IMR-90 (cell line): ENCODE measurements at regions not wholly inside any gene's neighbourhood (a gene's known extent, or its start where the extent isn't known, plus 50 kb on each side); places are given as distances from the start of the nearest gene placed in this dataset.

ENCODE experiments used
- ATAC-seq: fragments of 200-7000 bp; cut with Tn5 transposase; 2 replicates; pipeline ENCODE4 v1.9.1; 2020; ENCODE audit warnings: low read depth, mild to moderate bottlenecking, moderate library complexity
- BruUV-seq: library from RNA; stranded (reverse); fragments of 400-500 nt; replicated peaks from 2 replicates; lab custom pipeline; 2021; lab: Mats Ljungman, UMichigan
- CTCF ChIA-PET: fragments of 300-600 bp; formaldehyde crosslinking; extraction: SDS; loops from one replicate; lab custom pipeline; 2021; ENCODE audit warnings: antibody characterized with exemption; lab: Yijun Ruan, JAX
- POLR2A ChIA-PET: fragments of 300-600 bp; sonication (Branson Sonifier 250); formaldehyde crosslinking; loops from one replicate; lab custom pipeline; 2022; ENCODE audit warnings: antibody characterized with exemption; ENCODE audit not compliant: unreplicated experiment; lab: Charles Lee
- DNase-seq: peaks from one replicate; pipeline ENCODE4 v3.0.0; 2013
- H2AFZ ChIP-seq: replicated peaks from 2 replicates; pipeline ENCODE3; 2013; ENCODE audit warnings: low read length, mild to moderate bottlenecking; ENCODE audit not compliant: poor library complexity
- H2AK5ac ChIP-seq: 2 replicates; pipeline ENCODE4 v1.6.1; 2013; ENCODE audit warnings: low read depth, low read length, inconsistent platforms
- H2AK9ac ChIP-seq: replicated peaks from 2 replicates; pipeline ENCODE3; 2013; ENCODE audit warnings: mild to moderate bottlenecking, low read depth, low read length, moderate library complexity; ENCODE audit not compliant: poor library complexity
- H2BK120ac ChIP-seq: 2 replicates; pipeline ENCODE4 v1.6.1; 2013; ENCODE audit warnings: low read depth, low read length, inconsistent platforms
- H2BK15ac ChIP-seq: 3 replicates; pipeline ENCODE4 v1.6.1; 2013; ENCODE audit warnings: low read depth, low read length, inconsistent platforms
- H2BK20ac ChIP-seq: 2 replicates; pipeline ENCODE4 v1.6.1; 2013; ENCODE audit warnings: low read depth, mild to moderate bottlenecking, inconsistent platforms, low read length, moderate library complexity
- H2BK5ac ChIP-seq: 2 replicates; pipeline ENCODE4 v1.6.1; 2013; ENCODE audit warnings: mild to moderate bottlenecking, low read depth, low read length, inconsistent platforms; ENCODE audit not compliant: poor library complexity, severe bottlenecking
- H3K14ac ChIP-seq: replicated peaks from 2 replicates; pipeline ENCODE4 v1.6.1; 2013; ENCODE audit warnings: low read depth, low read length, inconsistent platforms
- H3K18ac ChIP-seq: 2 replicates; pipeline ENCODE4 v1.6.1; 2013; ENCODE audit warnings: low read depth, low read length, control low read depth
- H3K23ac ChIP-seq: 2 replicates; pipeline ENCODE4 v1.6.1; 2013; ENCODE audit warnings: low read depth, low read length, inconsistent platforms
- H3K27ac ChIP-seq: 2 replicates; pipeline ENCODE4 v1.5.1; 2013; ENCODE audit warnings: mild to moderate bottlenecking, control low read depth, low read length; ENCODE audit not compliant: insufficient read depth
- H3K27me3 ChIP-seq: 2 replicates; pipeline ENCODE4 v1.6.1; 2013; ENCODE audit warnings: low read length; ENCODE audit not compliant: control insufficient read depth, insufficient read depth
- H3K36me3 ChIP-seq: 2 replicates; pipeline ENCODE4 v1.6.1; 2013; ENCODE audit warnings: low read length, mixed read lengths; ENCODE audit not compliant: control insufficient read depth, insufficient read depth
- H3K4ac ChIP-seq: 2 replicates; pipeline ENCODE4 v1.6.1; 2013; ENCODE audit warnings: low read depth, low read length, inconsistent platforms
- H3K4me1 ChIP-seq: 2 replicates; pipeline ENCODE4 v1.6.1; 2013; ENCODE audit warnings: low read length, mixed read lengths; ENCODE audit not compliant: control insufficient read depth, insufficient read depth
- H3K4me2 ChIP-seq: 2 replicates; pipeline ENCODE4 v1.6.1; 2013; ENCODE audit warnings: low read depth, mild to moderate bottlenecking, control low read depth, low read length, moderate library complexity
- H3K4me3 ChIP-seq: 2 replicates; pipeline ENCODE4 v1.5.1; 2013; ENCODE audit warnings: low read depth, mild to moderate bottlenecking, control low read depth, low read length, moderate library complexity; ENCODE audit not compliant: insufficient read depth
- H3K56ac ChIP-seq: 2 replicates; pipeline ENCODE4 v1.6.1; 2013; ENCODE audit warnings: low read length, inconsistent platforms; ENCODE audit not compliant: insufficient read depth; ENCODE audit errors: extremely low read depth
- H3K79me1 ChIP-seq, 2 experiments: 2 replicates each; pipeline ENCODE4 v1.6.1; 2013; ENCODE audit warnings: low read length in 2 of 2, inconsistent platforms in 1 of 2, low read depth in 1 of 2
- H3K9ac ChIP-seq: 2 replicates; pipeline ENCODE4 v1.6.1; 2013; ENCODE audit warnings: low read depth, low read length, control low read depth
- H3K9me1 ChIP-seq: 2 replicates; pipeline ENCODE4 v1.6.1; 2013; ENCODE audit warnings: low read length, inconsistent platforms; ENCODE audit not compliant: insufficient read depth
- H3K9me3 ChIP-seq: 2 replicates; pipeline ENCODE4 v1.6.1; 2013; ENCODE audit warnings: low read length; ENCODE audit not compliant: control insufficient read depth, insufficient read depth
- H4K20me1 ChIP-seq: 2 replicates; pipeline ENCODE4 v1.6.1; 2013; ENCODE audit warnings: low read length, inconsistent platforms; ENCODE audit not compliant: insufficient read depth
- H4K5ac ChIP-seq: 2 replicates; pipeline ENCODE4 v1.6.1; 2013; ENCODE audit warnings: mild to moderate bottlenecking, low read depth, low read length, control low read depth
- H4K8ac ChIP-seq, 2 experiments: 2 replicates each; pipeline ENCODE4 v1.6.1; 2013; ENCODE audit warnings: low read depth in 2 of 2, low read length in 2 of 2, control low read depth in 1 of 2, inconsistent platforms in 1 of 2
- H4K91ac ChIP-seq: 2 replicates; pipeline ENCODE4 v1.6.1; 2013; ENCODE audit warnings: low read depth, low read length, inconsistent platforms; ENCODE audit not compliant: insufficient read depth
- FOS ChIP-seq: fragments of 150-350 bp; IDR thresholded peaks from 2 replicates; pipeline ENCODE4 v1.6.1; 2016; ENCODE audit warnings: low read depth, low read length
- MAFK ChIP-seq: IDR thresholded peaks from 2 replicates; pipeline ENCODE4 v1.6.1; 2012; ENCODE audit warnings: low read depth, low read length, improper control_type of control experiment
- MXI1 ChIP-seq: IDR thresholded peaks from 2 replicates; pipeline ENCODE4 v1.6.1; 2012; ENCODE audit warnings: low read depth, mild to moderate bottlenecking, low read length, moderate library complexity, borderline replicate concordance
- POLR2A ChIP-seq: IDR thresholded peaks from 2 replicates; pipeline ENCODE4 v1.6.1; 2012; ENCODE audit warnings: mild to moderate bottlenecking, low read depth, low read length
- RAD21 ChIP-seq: IDR thresholded peaks from 2 replicates; pipeline ENCODE4 v1.6.1; 2012; ENCODE audit warnings: low read length, improper control_type of control experiment
- RFX5 ChIP-seq: IDR thresholded peaks from 2 replicates; pipeline ENCODE4 v1.8.0; 2012; ENCODE audit warnings: low read depth, mild to moderate bottlenecking, low read length, moderate library complexity
- WGBS, 2 experiments: methylation state at CpG; one replicate each; pipeline versions ENCODE4 v1.1.5 to v1.1.7; 2013; ENCODE audit warnings: missing lambda C conversion rate in 2 of 2; ENCODE audit not compliant: insufficient read length in 1 of 2; ENCODE audit errors: extremely low coverage in 2 of 2; 5-methylcytosine and 5-hydroxymethylcytosine counted together
- dilution Hi-C: fragments of 300-500 bp; cut with HindIII; formaldehyde crosslinking; loops from one replicate; pipeline ENCODE4 v1.14.3; 2018; ENCODE audit warnings: low sequenced_read_pairs; ENCODE audit not compliant: unreplicated experiment
- in situ Hi-C: fragments of 300-500 bp; cut with MboI; formaldehyde crosslinking; loops from 3 replicates; pipeline ENCODE4 v1.14.3; 2019; ENCODE audit warnings: low sequenced_read_pairs, inconsistent platforms, mixed read lengths
- intact Hi-C: fragments of 100-400 bp; cut with micrococcal nuclease; formaldehyde crosslinking; loops from 2 replicates; pipeline ENCODE4 v1.10.0; 2022
- TF ChIP-seq, protein P1 (sequence below): fragments of 150-350 bp; IDR thresholded peaks from 2 replicates; pipeline ENCODE4 v1.6.1; 2016; ENCODE audit warnings: low read depth, mild to moderate bottlenecking, low read length, moderate library complexity, borderline replicate concordance
- TF ChIP-seq, protein P2 (sequence below): fragments of 150-350 bp; IDR thresholded peaks from 2 replicates; pipeline ENCODE4 v1.6.1; 2017; ENCODE audit warnings: mild to moderate bottlenecking, antibody characterized with exemption, low read length, low read depth

DNA sequence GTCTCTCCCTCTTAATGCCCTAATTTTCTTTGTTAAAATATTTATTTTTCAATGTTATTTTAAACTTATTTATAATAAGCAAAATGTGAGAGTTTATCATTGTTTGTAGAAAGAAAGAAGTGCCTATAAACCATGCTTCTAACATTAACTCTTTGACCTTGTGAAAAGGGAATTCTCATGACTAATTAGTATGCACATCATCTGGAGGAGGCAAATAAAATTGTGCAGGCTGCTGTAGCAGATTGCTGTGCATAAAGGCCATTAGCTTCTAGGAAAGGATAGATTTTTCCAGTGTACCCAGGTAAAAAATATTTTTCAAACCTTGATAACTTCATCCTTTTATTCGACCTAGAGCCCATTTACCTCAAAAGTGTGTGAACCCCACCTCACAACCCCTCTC lies 84.6 kb upstream of the GUCY1A1 start:
- H3K4ac ChIP-seq = no peak overlapping the region
- no peak overlapping the region for H3K23ac ChIP-seq
- no peak overlapping the region for H3K4me2 ChIP-seq
- no peak overlapping the region for H2AFZ ChIP-seq
- no peak overlapping the region for H4K8ac ChIP-seq
- no peak overlapping the region for H2AK9ac ChIP-seq
- H4K5ac ChIP-seq = no peak overlapping the region
- no peaks in the 10 kb centered on the region for H4K20me1 ChIP-seq
- intact Hi-C loops (no loop called here), in situ Hi-C loops (no loop called here), dilution Hi-C loops (no loop called here)
- H2BK120ac ChIP-seq = no peak overlapping the region
- no peak overlapping the region; the same call in 1 of the 2 replicates for H3K18ac ChIP-seq
- no peaks in the 10 kb centered on the region for H3K36me3 ChIP-seq
- WGBS, 2 experiments = no CpG with 5 or more reads among the region's 1 CpG
- no peak overlapping the region for H3K9ac ChIP-seq
- H3K4me3 ChIP-seq = no peak overlapping the region
- no peaks in the 10 kb centered on the region for H3K79me1 ChIP-seq
- H4K91ac ChIP-seq = no peak overlapping the region
- H3K27ac ChIP-seq = no peak overlapping the region
- no peaks in the 10 kb centered on the region for H3K27me3 ChIP-seq
- no peaks in the 10 kb centered on the region for H3K9me3 ChIP-seq
- H3K4me1 ChIP-seq = no peaks in the 10 kb centered on the region
- H2BK20ac ChIP-seq = no peak overlapping the region
- DNase-seq (no peak), ATAC-seq (no peak)
- CTCF ChIA-PET = no interaction called here
- H2BK5ac ChIP-seq = no peak overlapping the region
- TF ChIP-seq RFX5 = no peak
- no peak for TF ChIP-seq POLR2A
- no peak for TF ChIP-seq RAD21
- no peak for TF ChIP-seq FOS
- TF ChIP-seq, protein P1, sequence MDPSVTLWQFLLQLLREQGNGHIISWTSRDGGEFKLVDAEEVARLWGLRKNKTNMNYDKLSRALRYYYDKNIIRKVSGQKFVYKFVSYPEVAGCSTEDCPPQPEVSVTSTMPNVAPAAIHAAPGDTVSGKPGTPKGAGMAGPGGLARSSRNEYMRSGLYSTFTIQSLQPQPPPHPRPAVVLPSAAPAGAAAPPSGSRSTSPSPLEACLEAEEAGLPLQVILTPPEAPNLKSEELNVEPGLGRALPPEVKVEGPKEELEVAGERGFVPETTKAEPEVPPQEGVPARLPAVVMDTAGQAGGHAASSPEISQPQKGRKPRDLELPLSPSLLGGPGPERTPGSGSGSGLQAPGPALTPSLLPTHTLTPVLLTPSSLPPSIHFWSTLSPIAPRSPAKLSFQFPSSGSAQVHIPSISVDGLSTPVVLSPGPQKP = no peak
- no peak for TF ChIP-seq MAFK
- TF ChIP-seq, protein P2, sequence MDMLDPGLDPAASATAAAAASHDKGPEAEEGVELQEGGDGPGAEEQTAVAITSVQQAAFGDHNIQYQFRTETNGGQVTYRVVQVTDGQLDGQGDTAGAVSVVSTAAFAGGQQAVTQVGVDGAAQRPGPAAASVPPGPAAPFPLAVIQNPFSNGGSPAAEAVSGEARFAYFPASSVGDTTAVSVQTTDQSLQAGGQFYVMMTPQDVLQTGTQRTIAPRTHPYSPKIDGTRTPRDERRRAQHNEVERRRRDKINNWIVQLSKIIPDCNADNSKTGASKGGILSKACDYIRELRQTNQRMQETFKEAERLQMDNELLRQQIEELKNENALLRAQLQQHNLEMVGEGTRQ = no peak
- TF ChIP-seq MXI1 = no peak
- no peak overlapping the region for H3K14ac ChIP-seq
- H3K56ac ChIP-seq = no peak overlapping the region
- POLR2A ChIA-PET = no interaction called here
- no peaks in the 10 kb centered on the region for H3K9me1 ChIP-seq
- H2BK15ac ChIP-seq = no peak overlapping the region
- H2AK5ac ChIP-seq = no peak overlapping the region
- no TSS peak for BruUV-seq
